Adrenal gland (tissue), 9 donors: ENCODE measurements at regions not wholly inside any gene's neighbourhood (a gene's known extent, or its start where the extent isn't known, plus 50 kb on each side); places are given as distances from the start of the nearest gene placed in this dataset.

ENCODE experiments used
- DNase-seq, 7 donors: peaks; one replicate each; pipeline ENCODE4 v3.0.0-alpha.2; 2019 to 2020
- H3K27ac ChIP-seq, 5 donors: fragments of 200-600 bp; sonication (generic) in 4 of 5; 1 replicate in 3 of 5; 2 replicates in 2 of 5; pipeline versions ENCODE4 v1.5.1 to v1.8.0; 2016 to 2020; ENCODE audit warnings: mild to moderate bottlenecking in 1 of 5
- H3K27me3 ChIP-seq: fragments of 200-600 bp; 2 replicates; pipeline ENCODE4 v1.8.0; 2021
- H3K36me3 ChIP-seq, 2 donors: fragments of 200-600 bp; replicated peaks in 1 of 2; 1 replicate in 1 of 2; 2 replicates in 1 of 2; pipeline versions ENCODE4 v1.5.1 to v1.8.0; 2018 to 2022
- H3K4me1 ChIP-seq, 2 donors: fragments of 200-600 bp; replicated peaks in 1 of 2; 1 replicate in 1 of 2; 2 replicates in 1 of 2; pipeline versions ENCODE4 v1.5.1 to v1.8.0; 2018 to 2021
- H3K4me3 ChIP-seq, 4 donors: fragments of 200-600 bp; sonication (generic) in 3 of 4; one replicate each; pipeline ENCODE4 v1.5.1; 2016 to 2018
- H3K9me3 ChIP-seq, 3 donors: fragments of 200-600 bp; sonication (generic) in 1 of 3; replicated peaks in 1 of 3; 1 replicate in 2 of 3; 2 replicates in 1 of 3; pipeline versions ENCODE4 v1.5.1 to v1.8.0; 2016 to 2021
- CTCF ChIP-seq, 6 experiments: fragments of 450-650 bp in 4 of 6; fragments of 200-600 bp in 2 of 6; sonication (generic) in 1 of 6; IDR thresholded peaks; 1 replicate in 5 of 6; 2 replicates in 1 of 6; pipeline versions ENCODE4 v1.5.1 to v1.8.0; 2016 to 2021; ENCODE audit warnings: antibody characterized with exemption in 6 of 6, mild to moderate bottlenecking in 2 of 6, moderate library complexity in 1 of 6
- POLR2A ChIP-seq, 2 donors: fragments of 450-650 bp; IDR thresholded peaks; one replicate each; pipeline ENCODE4 v1.6.1; 2017; ENCODE audit warnings: antibody characterized with exemption in 2 of 2, mild to moderate bottlenecking in 2 of 2, moderate library complexity in 1 of 2
- WGBS, 4 donors: extraction: QIAGEN DNeasy Blood & Tissue Kit in 2 of 4; methylation state at CpG; one replicate each; pipeline versions ENCODE4 v1.1.5 to v1.1.7; 2013 to 2017; 5-methylcytosine and 5-hydroxymethylcytosine counted together
- intact Hi-C, 2 donors: fragments of 100-400 bp; cut with DNase I; formaldehyde crosslinking; loops; one replicate each; pipeline versions ENCODE4 v1.14.1 to v1.15.0; 2022 to 2023
- donor health status: healthy with polysubstance abuse.
- donor health status: Bipolar disorder and iron deficiency.
- donor health status: DM: yes; HTN: yes; CAD: no.
- donor health status: DM: no; HTN: no; CAD: no.
- donor health status: DM: no; HTN: no; CAD: no.

GRCh38 chr10:98318861-98319260, 50.9 kb upstream of the LOXL4 start:
- no peaks in the 10 kb centered on the region for H3K9me3 ChIP-seq
- WGBS, 4 donors: 87 to 92% (median 90%) methylated on average over 6 of the region's 6 CpGs

More at GRCh38 chr10:98318861-98319260, 50.9 kb upstream of the LOXL4 start:
- Histone ChIP-seq H3K36me3 (no peaks in the 10 kb centered on the region), H3K4me1 (peaks cover 11 to 35% of the 10 kb centered on the region in 2 donors), H3K27me3 (no peaks in the 10 kb centered on the region), H3K27ac (no peak overlapping the region), H3K4me3 (no peak overlapping the region)
- no peak for DNase-seq
- no peak for TF ChIP-seq POLR2A (IDR thresholded peaks at IDR 0.05)
- no peak for TF ChIP-seq CTCF (IDR thresholded peaks at IDR 0.05)
- intact Hi-C loops: loop anchor here in 1 of 2 donors (10.0 kb wide), 1 partner anchor 144 kb away; no protein-coding TSS in a partner anchor
